Esophagus squamous epithelium (tissue), 4 donors: ENCODE measurements at regions not wholly inside any gene's neighbourhood (a gene's known extent, or its start where the extent isn't known, plus 50 kb on each side); places are given as distances from the start of the nearest gene placed in this dataset.

Experiments used
- CTCF ChIP-seq, 6 experiments: fragments of 450-650 bp in 4 of 6; fragments of 200-600 bp in 2 of 6; sonication (generic) in 2 of 6; IDR thresholded peaks; one replicate each; pipeline ENCODE4 v1.5.1; 2016 to 2019; ENCODE audit warnings: antibody characterized with exemption in 6 of 6, mild to moderate bottlenecking in 4 of 6, moderate library complexity in 4 of 6
- POLR2A ChIP-seq, 4 donors: fragments of 450-650 bp; IDR thresholded peaks; one replicate each; pipeline ENCODE4 v1.6.1; 2017; ENCODE audit warnings: antibody characterized with exemption in 4 of 4, mild to moderate bottlenecking in 4 of 4, moderate library complexity in 3 of 4

- TF ChIP-seq POLR2A (IDR thresholded peaks at IDR 0.05) (no peak), CTCF (IDR thresholded peaks at IDR 0.05) (no peak)
Measured at GRCh38 chr4:177713454-177713853, 271.2 kb upstream of the AGA start.
